Stimulated activated naive CD8-positive, alpha-beta T cell treated with anti-CD3 and anti-CD28 coated beads, Interleukin-15, Interleukin-2, amounts not matched to agents 100 ng/mL and 50 ng/mL, for 24 hours (primary cell): ENCODE measurements at regions not wholly inside any gene's neighbourhood (a gene's known extent, or its start where the extent isn't known, plus 50 kb on each side); places are given as distances from the start of the nearest gene placed in this dataset.

Experiments used
- H3K27ac Mint-ChIP-seq: one replicate; pipeline ENCODE4 v1.8.0; 2021; ENCODE audit warnings: mild to moderate bottlenecking, mixed read lengths
- H3K27me3 Mint-ChIP-seq: one replicate; pipeline ENCODE4 v1.8.0; 2021; ENCODE audit warnings: mixed read lengths
- H3K36me3 Mint-ChIP-seq: one replicate; pipeline ENCODE4 v1.8.0; 2021; ENCODE audit warnings: low read depth, mixed read lengths
- H3K4me1 Mint-ChIP-seq: one replicate; pipeline ENCODE4 v1.8.0; 2021; ENCODE audit warnings: low read depth, mixed read lengths
- H3K4me3 Mint-ChIP-seq: one replicate; pipeline ENCODE4 v1.8.0; 2021; ENCODE audit warnings: mild to moderate bottlenecking, mixed read lengths
- H3K9me3 Mint-ChIP-seq: one replicate; pipeline ENCODE4 v1.8.0; 2021; ENCODE audit warnings: mixed read lengths

GRCh38 chr2:123687064-123687463 lies 338.0 kb upstream of the CNTNAP5 start:
- Mint-ChIP-seq H3K27ac (no peak overlapping the region), H3K36me3 (no peaks in the 10 kb centered on the region), H3K4me1 (no peaks in the 10 kb centered on the region), H3K4me3 (no peak overlapping the region), H3K9me3 (peaks cover 10% of the 10 kb centered on the region), H3K27me3 (no peaks in the 10 kb centered on the region)

GRCh38 chr2:123688231-123688940 lies 336.7 kb upstream of the CNTNAP5 start:
- Mint-ChIP-seq H3K9me3 (peaks cover 14% of the 10 kb centered on the region), H3K4me3 (no peak overlapping the region), H3K36me3 (no peaks in the 10 kb centered on the region), H3K4me1 (no peaks in the 10 kb centered on the region), H3K27me3 (no peaks in the 10 kb centered on the region), H3K27ac (no peak overlapping the region)

- no peaks in the 10 kb centered on the region for H3K36me3 Mint-ChIP-seq
- H3K4me1 Mint-ChIP-seq: no peaks in the 10 kb centered on the region
- no peak overlapping the region for H3K27ac Mint-ChIP-seq
Measured at GRCh38 chr2:123692121-123692520, 333.0 kb upstream of the CNTNAP5 start.

GRCh38 chr2:123693836-123694235 lies 331.3 kb upstream of the CNTNAP5 start:
- Mint-ChIP-seq H3K27me3 (no peaks in the 10 kb centered on the region), H3K4me3 (no peak overlapping the region), H3K36me3 (no peaks in the 10 kb centered on the region), H3K9me3 (peaks cover 21% of the 10 kb centered on the region), H3K4me1 (no peaks in the 10 kb centered on the region), H3K27ac (no peak overlapping the region)

More at GRCh38 chr2:123692121-123692520, 333.0 kb upstream of the CNTNAP5 start:
- Mint-ChIP-seq H3K4me3 (no peak overlapping the region), H3K9me3 (peaks cover 21% of the 10 kb centered on the region), H3K27me3 (no peaks in the 10 kb centered on the region)

GRCh38 chr2:123695426-123695825 lies 329.7 kb upstream of the CNTNAP5 start:
- H3K4me1 Mint-ChIP-seq: no peaks in the 10 kb centered on the region
- H3K36me3 Mint-ChIP-seq: no peaks in the 10 kb centered on the region
- peaks cover 21% of the 10 kb centered on the region for H3K9me3 Mint-ChIP-seq
- H3K27ac Mint-ChIP-seq: no peak overlapping the region
- no peaks in the 10 kb centered on the region for H3K27me3 Mint-ChIP-seq
- no peak overlapping the region for H3K4me3 Mint-ChIP-seq

GRCh38 chr2:123696021-123696420 lies 329.1 kb upstream of the CNTNAP5 start:
- Mint-ChIP-seq H3K27ac (no peak overlapping the region), H3K9me3 (peaks cover 21% of the 10 kb centered on the region), H3K36me3 (no peaks in the 10 kb centered on the region), H3K4me1 (no peaks in the 10 kb centered on the region), H3K27me3 (no peaks in the 10 kb centered on the region), H3K4me3 (no peak overlapping the region)

- Mint-ChIP-seq H3K27ac (no peak overlapping the region), H3K27me3 (no peaks in the 10 kb centered on the region), H3K9me3 (peaks cover 19% of the 10 kb centered on the region), H3K4me3 (no peak overlapping the region), H3K36me3 (no peaks in the 10 kb centered on the region), H3K4me1 (no peaks in the 10 kb centered on the region)
Measured at GRCh38 chr2:123696799-123697410, 328.2 kb upstream of the CNTNAP5 start.

GRCh38 chr2:123715467-123715982 lies 309.6 kb upstream of the CNTNAP5 start:
- no peaks in the 10 kb centered on the region for H3K36me3 Mint-ChIP-seq
- H3K9me3 Mint-ChIP-seq: peaks cover 12% of the 10 kb centered on the region
- no peaks in the 10 kb centered on the region for H3K27me3 Mint-ChIP-seq
- no peak overlapping the region for H3K4me3 Mint-ChIP-seq
- no peaks in the 10 kb centered on the region for H3K4me1 Mint-ChIP-seq
- H3K27ac Mint-ChIP-seq: no peak overlapping the region

- Mint-ChIP-seq H3K36me3 (no peaks in the 10 kb centered on the region), H3K27ac (no peak overlapping the region), H3K4me1 (no peaks in the 10 kb centered on the region), H3K4me3 (no peak overlapping the region), H3K27me3 (no peaks in the 10 kb centered on the region), H3K9me3 (peaks cover 7% of the 10 kb centered on the region)
Measured at GRCh38 chr2:123717636-123718334, 307.3 kb upstream of the CNTNAP5 start.

GRCh38 chr2:123720760-123721159 lies 304.3 kb upstream of the CNTNAP5 start:
- Mint-ChIP-seq H3K36me3 (no peaks in the 10 kb centered on the region), H3K27me3 (no peaks in the 10 kb centered on the region), H3K9me3 (peaks cover 7% of the 10 kb centered on the region), H3K4me3 (no peak overlapping the region), H3K27ac (no peak overlapping the region), H3K4me1 (no peaks in the 10 kb centered on the region)

- Mint-ChIP-seq H3K9me3 (peaks cover 3% of the 10 kb centered on the region), H3K4me3 (no peak overlapping the region), H3K36me3 (no peaks in the 10 kb centered on the region), H3K27ac (no peak overlapping the region), H3K27me3 (no peaks in the 10 kb centered on the region), H3K4me1 (no peaks in the 10 kb centered on the region)
Measured at GRCh38 chr2:123723706-123724105, 301.4 kb upstream of the CNTNAP5 start.

- H3K4me1 Mint-ChIP-seq: no peaks in the 10 kb centered on the region
- no peaks in the 10 kb centered on the region for H3K36me3 Mint-ChIP-seq
- no peak overlapping the region for H3K4me3 Mint-ChIP-seq
- H3K9me3 Mint-ChIP-seq: peaks cover 13% of the 10 kb centered on the region
- H3K27me3 Mint-ChIP-seq: no peaks in the 10 kb centered on the region
- no peak overlapping the region for H3K27ac Mint-ChIP-seq
Measured at GRCh38 chr2:123732563-123732962, 292.5 kb upstream of the CNTNAP5 start.

GRCh38 chr2:123737371-123737770 lies 287.7 kb upstream of the CNTNAP5 start:
- Mint-ChIP-seq H3K27me3 (no peaks in the 10 kb centered on the region), H3K27ac (no peak overlapping the region), H3K4me3 (no peak overlapping the region), H3K36me3 (no peaks in the 10 kb centered on the region), H3K9me3 (peaks cover 12% of the 10 kb centered on the region), H3K4me1 (no peaks in the 10 kb centered on the region)

GRCh38 chr2:123738643-123739042 lies 286.4 kb upstream of the CNTNAP5 start:
- Mint-ChIP-seq H3K27ac (no peak overlapping the region), H3K36me3 (no peaks in the 10 kb centered on the region), H3K4me3 (no peak overlapping the region), H3K9me3 (peaks cover 12% of the 10 kb centered on the region), H3K4me1 (no peaks in the 10 kb centered on the region), H3K27me3 (no peaks in the 10 kb centered on the region)

GRCh38 chr2:123746006-123746405 lies 279.1 kb upstream of the CNTNAP5 start:
- Mint-ChIP-seq H3K36me3 (no peaks in the 10 kb centered on the region), H3K4me1 (no peaks in the 10 kb centered on the region), H3K4me3 (no peak overlapping the region), H3K27me3 (no peaks in the 10 kb centered on the region), H3K27ac (no peak overlapping the region), H3K9me3 (peaks cover 3% of the 10 kb centered on the region)
